HEK293T (cell line): ENCODE measurements at regions not wholly inside any gene's neighbourhood (a gene's known extent, or its start where the extent isn't known, plus 50 kb on each side); places are given as distances from the start of the nearest gene placed in this dataset.
A peak's percentile ranks its signal among the peaks of the same experiment; 100 is the strongest.
"Not testable (repeated sequence)": the region's sequence is repeated elsewhere in the genome, so short reads cannot be mapped to it uniquely, and the experiment has no call there.

ENCODE experiments used
- CTCF ChIA-PET: fragments of 350-600 bp; formaldehyde crosslinking; extraction: SDS; loops from one replicate; lab custom pipeline; 2021; ENCODE audit warnings: antibody characterized with exemption, inconsistent platforms; lab: Yijun Ruan, JAX
- POLR2A ChIA-PET: fragments of 350-600 bp; formaldehyde crosslinking; extraction: SDS; loops from one replicate; lab custom pipeline; 2020; ENCODE audit warnings: antibody characterized with exemption, inconsistent platforms; lab: Yijun Ruan, JAX
- DNase-seq: peaks from one replicate; pipeline ENCODE4 v3.0.0; 2012; ENCODE audit warnings: mixed read lengths; ENCODE audit errors: extremely low spot score
- ARNT ChIP-seq: fragments of 450-650 bp; IDR thresholded peaks from 2 replicates; pipeline ENCODE4 v1.6.1; 2017; ENCODE audit warnings: mild to moderate bottlenecking
- BHLHE40 ChIP-seq: fragments of 450-650 bp; IDR thresholded peaks from 2 replicates; pipeline ENCODE4 v1.6.1; 2016; ENCODE audit warnings: mild to moderate bottlenecking, moderate library complexity, borderline replicate concordance
- CTBP1 ChIP-seq: fragments of 450-650 bp; IDR thresholded peaks from 2 replicates; pipeline ENCODE4 v1.6.1; 2016; ENCODE audit warnings: borderline replicate concordance
- ELF4 ChIP-seq: fragments of 450-650 bp; IDR thresholded peaks from 2 replicates; pipeline ENCODE4 v1.6.1; 2017; ENCODE audit warnings: antibody characterized with exemption
- FOXA1 ChIP-seq: fragments of 450-650 bp; IDR thresholded peaks from 2 replicates; pipeline ENCODE4 v1.6.1; 2016; ENCODE audit warnings: mild to moderate bottlenecking
- FOXK2 ChIP-seq: fragments of 450-650 bp; IDR thresholded peaks from 2 replicates; pipeline ENCODE4 v1.6.1; 2016; ENCODE audit warnings: mild to moderate bottlenecking
- FOXM1 ChIP-seq: fragments of 450-650 bp; IDR thresholded peaks from 2 replicates; pipeline ENCODE4 v1.6.1; 2017; ENCODE audit warnings: mild to moderate bottlenecking, borderline replicate concordance
- HDGF ChIP-seq: fragments of 450-650 bp; IDR thresholded peaks from 2 replicates; pipeline ENCODE4 v1.6.1; 2017; ENCODE audit warnings: antibody characterized with exemption, borderline replicate concordance
- L3MBTL2 ChIP-seq: fragments of 450-650 bp; conservative IDR thresholded peaks from 2 replicates; pipeline ENCODE4 v1.6.1; 2016; ENCODE audit warnings: mild to moderate bottlenecking
- LEF1 ChIP-seq: fragments of 450-650 bp; IDR thresholded peaks from 2 replicates; pipeline ENCODE4 v1.6.1; 2017; ENCODE audit warnings: mild to moderate bottlenecking, borderline replicate concordance
- NFRKB ChIP-seq: fragments of 450-650 bp; IDR thresholded peaks from 2 replicates; pipeline ENCODE4 v1.6.1; 2016; ENCODE audit warnings: mild to moderate bottlenecking, moderate library complexity
- SP1 ChIP-seq: fragments of 450-650 bp; IDR thresholded peaks from 2 replicates; pipeline ENCODE4 v1.6.1; 2017
- SUZ12 ChIP-seq: fragments of 450-650 bp; IDR thresholded peaks from 2 replicates; pipeline ENCODE4 v1.6.1; 2016; ENCODE audit warnings: mild to moderate bottlenecking
- TARDBP ChIP-seq: fragments of 450-650 bp; IDR thresholded peaks from 2 replicates; pipeline ENCODE4 v1.6.1; 2016
- ZNF384 ChIP-seq: fragments of 450-650 bp; IDR thresholded peaks from 2 replicates; pipeline ENCODE4 v1.6.1; 2016
- TF ChIP-seq, protein P1 (sequence below): fragments of 450-650 bp; IDR thresholded peaks from 2 replicates; pipeline ENCODE4 v1.6.1; 2016

DNA sequence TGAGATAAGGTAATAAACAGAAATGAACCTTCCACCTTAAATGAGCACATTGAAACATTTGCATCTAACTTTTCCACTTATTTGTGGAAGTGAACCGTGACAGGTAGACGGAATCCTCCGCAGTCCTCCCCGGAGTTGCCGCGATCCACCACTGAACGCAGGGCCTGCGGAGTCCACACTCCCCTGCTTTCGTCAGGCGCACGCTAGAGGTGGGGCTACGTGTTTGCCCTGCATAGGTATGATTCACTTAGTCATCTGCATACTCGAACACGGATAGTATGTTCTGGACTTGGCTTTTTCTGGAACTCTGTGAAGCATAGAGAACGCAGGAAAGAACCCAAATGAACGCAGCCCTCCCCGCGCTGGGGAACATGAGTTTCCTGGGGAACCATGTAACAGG is 272.8 kb upstream of the IRX4 start:
- ChIA-PET POLR2A (no interaction called here), CTCF (no interaction called here)
- DNase-seq: no peak
- TF ChIP-seq ARNT (no peak), FOXM1 (no peak), SP1 (no peak), ZNF384 (no peak), BHLHE40 (no peak), TARDBP (no peak), LEF1 (no peak), ELF4 (no peak), NFRKB (no peak), SUZ12 (no peak), FOXA1 (no peak), L3MBTL2 (no peak), HDGF (no peak), CTBP1 (no peak), FOXK2 (no peak)
- TF ChIP-seq, protein P1, sequence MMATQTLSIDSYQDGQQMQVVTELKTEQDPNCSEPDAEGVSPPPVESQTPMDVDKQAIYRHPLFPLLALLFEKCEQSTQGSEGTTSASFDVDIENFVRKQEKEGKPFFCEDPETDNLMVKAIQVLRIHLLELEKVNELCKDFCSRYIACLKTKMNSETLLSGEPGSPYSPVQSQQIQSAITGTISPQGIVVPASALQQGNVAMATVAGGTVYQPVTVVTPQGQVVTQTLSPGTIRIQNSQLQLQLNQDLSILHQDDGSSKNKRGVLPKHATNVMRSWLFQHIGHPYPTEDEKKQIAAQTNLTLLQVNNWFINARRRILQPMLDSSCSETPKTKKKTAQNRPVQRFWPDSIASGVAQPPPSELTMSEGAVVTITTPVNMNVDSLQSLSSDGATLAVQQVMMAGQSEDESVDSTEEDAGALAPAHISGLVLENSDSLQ: no peak

- TF ChIP-seq FOXM1 (no peak), CTBP1 (no peak), NFRKB (no peak), ZNF384 (no peak), HDGF (no peak), L3MBTL2 (no peak), FOXK2 (no peak), SUZ12 (no peak), TARDBP (no peak)
- TF ChIP-seq, protein P1: no peak
- ChIA-PET CTCF (no interaction called here), POLR2A (no interaction called here)
- no peak for DNase-seq
Observed at GRCh38 chr5:2153802-2154201, 271.1 kb upstream of the IRX4 start.

- ChIA-PET CTCF (no interaction called here), POLR2A (no interaction called here)
- TF ChIP-seq TARDBP (no peak), L3MBTL2 (no peak), SUZ12 (no peak), ELF4 (no peak), HDGF (no peak)
- TF ChIP-seq, protein P1: no peak
- no peak for DNase-seq
Observed at GRCh38 chr5:2153350-2153749, 270.6 kb upstream of the IRX4 start.

DNA sequence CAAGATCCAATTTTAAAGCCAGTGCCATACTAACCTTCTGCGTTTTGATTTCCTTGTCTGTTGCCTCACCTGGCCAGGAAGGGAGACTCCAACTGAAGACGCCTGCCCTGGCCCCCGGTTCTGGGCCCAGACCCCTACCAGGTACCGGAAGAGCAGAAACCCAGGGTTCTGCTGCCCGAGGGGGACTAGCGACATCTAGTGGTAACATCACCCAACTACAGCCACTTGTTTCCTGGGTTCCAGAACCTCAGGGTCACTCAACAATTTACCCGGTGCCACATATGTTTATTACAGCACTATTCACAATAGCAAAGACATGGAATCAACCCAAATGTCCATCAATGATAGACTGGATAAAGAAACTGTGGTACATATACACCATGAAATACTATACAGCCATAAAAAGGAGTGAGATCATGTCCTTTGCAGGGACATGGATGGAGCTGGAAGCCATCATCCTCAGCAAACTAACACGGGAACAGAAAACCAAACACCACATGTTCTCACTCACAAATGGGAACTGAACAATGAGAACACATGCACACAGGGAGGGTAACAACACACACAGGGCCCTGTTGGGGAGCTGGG is 268.7 kb upstream of the IRX4 start:
- POLR2A ChIA-PET: not testable (repeated sequence)
- CTCF ChIA-PET: interaction anchor here (0.7 to 1.0 kb wide), 3 partner anchors 9 to 179 kb away, joined by 3 to 5 read pairs (median 4); no protein-coding TSS in a partner anchor
- peak; percentile 64 for DNase-seq

DNA sequence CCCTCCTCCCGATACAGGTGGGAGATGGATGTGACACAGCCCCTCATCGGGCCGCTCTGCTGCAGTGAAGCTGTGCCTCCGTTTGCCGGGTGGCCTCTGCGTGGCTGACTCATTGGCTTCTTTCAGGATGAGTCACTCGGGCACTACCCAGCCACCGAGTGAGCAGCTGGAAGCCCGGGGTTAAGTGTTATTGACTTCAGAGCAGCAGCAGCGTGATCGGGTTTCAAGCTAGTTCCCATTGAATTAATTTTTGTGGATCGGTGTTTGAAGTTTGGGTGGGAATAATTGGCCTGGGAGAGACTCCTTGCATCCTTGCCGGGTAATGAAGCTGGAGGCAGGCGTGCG is 266.4 kb upstream of the IRX4 start:
- ChIA-PET CTCF (no interaction called here), POLR2A (no interaction called here)
- no peak for DNase-seq
- TF ChIP-seq FOXK2 (no peak), TARDBP (no peak), SP1 (no peak), SUZ12 (no peak), NFRKB (no peak), ZNF384 (no peak), LEF1 (no peak), FOXA1 (no peak), L3MBTL2 (no peak), BHLHE40 (no peak), ARNT (no peak), ELF4 (no peak), FOXM1 (no peak), HDGF (no peak), CTBP1 (no peak)
- TF ChIP-seq, protein P1: no peak

DNA sequence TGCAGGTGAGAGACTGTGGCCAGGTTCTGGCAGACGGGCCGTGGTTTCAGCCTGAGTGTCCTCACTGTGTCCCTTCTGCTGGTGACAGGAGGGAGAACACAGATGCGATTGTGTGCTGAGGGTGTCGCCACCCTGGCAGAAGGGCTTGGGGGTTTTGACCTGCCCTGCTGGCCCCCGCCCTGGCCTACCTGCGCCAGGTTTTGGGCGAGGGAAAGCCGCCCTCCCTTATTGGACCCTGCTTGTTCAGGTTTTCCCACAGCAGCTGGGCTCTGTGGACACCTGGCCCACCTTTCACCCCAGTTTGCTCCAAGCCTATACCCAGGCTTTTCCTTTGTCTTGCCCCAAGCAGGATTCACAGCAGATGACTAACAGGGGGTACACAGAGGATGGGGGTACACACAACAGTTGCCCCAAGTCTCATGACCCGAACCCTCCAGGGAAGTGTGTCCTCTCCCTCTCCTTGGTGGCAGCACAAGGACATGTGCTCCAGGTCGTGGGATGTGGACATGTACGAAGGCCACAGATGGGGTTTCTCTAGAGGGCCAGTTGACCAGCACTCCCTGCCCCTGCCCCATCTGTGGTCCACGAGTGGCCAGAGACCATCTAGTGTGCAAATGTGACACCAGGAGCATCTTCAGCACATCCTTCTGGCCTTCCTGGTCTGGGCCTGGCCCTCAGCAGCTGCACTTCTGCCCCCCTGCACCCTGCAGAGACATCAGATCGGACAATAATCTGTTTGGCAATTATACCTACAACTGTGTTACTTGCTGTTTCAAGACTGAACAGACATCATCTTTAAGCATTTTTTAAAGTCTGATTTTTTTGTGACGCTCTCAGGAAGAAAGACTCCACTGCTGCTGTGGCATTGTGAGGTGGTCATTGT is 265.8 kb upstream of the IRX4 start:
- TF ChIP-seq FOXM1: no peak
- no peak for TF ChIP-seq NFRKB
- no peak for TF ChIP-seq SUZ12
- no peak for DNase-seq
- CTCF ChIA-PET: no interaction called here
- POLR2A ChIA-PET: no interaction called here
